ENCODE measurements at regions not wholly inside any gene's neighbourhood (a gene's known extent, or its start where the extent isn't known, plus 50 kb on each side); places are given as distances from the start of the nearest gene placed in this dataset.

DNA sequence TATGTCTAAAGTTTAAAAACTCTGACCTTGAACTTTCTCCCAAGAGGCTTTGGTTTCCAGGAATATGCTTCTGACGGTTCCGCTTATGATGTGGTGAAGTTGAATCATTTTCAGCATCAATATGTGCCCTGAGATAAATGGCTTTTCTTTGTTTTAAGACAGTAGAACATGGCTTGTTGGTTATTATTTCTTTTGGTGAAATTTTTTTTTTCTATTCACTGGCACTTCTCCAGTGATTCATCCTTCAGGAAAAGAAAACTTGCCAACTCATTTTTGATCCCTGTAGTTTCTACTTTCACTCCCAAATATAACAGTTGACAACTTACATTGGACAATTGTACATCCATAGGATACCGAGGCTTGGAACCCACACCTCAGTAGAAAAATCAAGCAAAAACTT is 1301.2 kb upstream of the FLRT2 start:
- TF ChIP-seq ZSCAN20 (CRISPR knock-in tag; IDR thresholded peaks at IDR 0.05) = no peak
- TF ChIP-seq HOXB5 (CRISPR knock-in tag; IDR thresholded peaks at IDR 0.05) = no peak
- no peak for TF ChIP-seq CBX8 (IDR thresholded peaks at IDR 0.05)
- TF ChIP-seq MAFK (IDR thresholded peaks at IDR 0.05; ENCODE audit: partially characterized antibody) = no peak
- no peak for TF ChIP-seq MYC (IDR thresholded peaks at IDR 0.05; ENCODE audit: borderline replicate concordance, low read length)
- no peak for TF ChIP-seq RFX5 (IDR thresholded peaks at IDR 0.05)
- TF ChIP-seq, protein P1, sequence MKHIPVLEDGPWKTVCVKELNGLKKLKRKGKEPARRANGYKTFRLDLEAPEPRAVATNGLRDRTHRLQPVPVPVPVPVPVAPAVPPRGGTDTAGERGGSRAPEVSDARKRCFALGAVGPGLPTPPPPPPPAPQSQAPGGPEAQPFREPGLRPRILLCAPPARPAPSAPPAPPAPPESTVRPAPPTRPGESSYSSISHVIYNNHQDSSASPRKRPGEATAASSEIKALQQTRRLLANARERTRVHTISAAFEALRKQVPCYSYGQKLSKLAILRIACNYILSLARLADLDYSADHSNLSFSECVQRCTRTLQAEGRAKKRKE (CRISPR knock-in tag; IDR thresholded peaks at IDR 0.05; ENCODE audit: low read depth) = no peak
- no peak for TF ChIP-seq FOSB (CRISPR knock-in tag; IDR thresholded peaks at IDR 0.05)
- TF ChIP-seq, protein P2, sequence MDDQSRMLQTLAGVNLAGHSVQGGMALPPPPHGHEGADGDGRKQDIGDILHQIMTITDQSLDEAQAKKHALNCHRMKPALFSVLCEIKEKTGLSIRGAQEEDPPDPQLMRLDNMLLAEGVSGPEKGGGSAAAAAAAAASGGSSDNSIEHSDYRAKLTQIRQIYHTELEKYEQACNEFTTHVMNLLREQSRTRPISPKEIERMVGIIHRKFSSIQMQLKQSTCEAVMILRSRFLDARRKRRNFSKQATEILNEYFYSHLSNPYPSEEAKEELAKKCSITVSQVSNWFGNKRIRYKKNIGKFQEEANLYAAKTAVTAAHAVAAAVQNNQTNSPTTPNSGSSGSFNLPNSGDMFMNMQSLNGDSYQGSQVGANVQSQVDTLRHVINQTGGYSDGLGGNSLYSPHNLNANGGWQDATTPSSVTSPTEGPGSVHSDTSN (IDR thresholded peaks at IDR 0.05) = no peak
- no peak for TF ChIP-seq KDM5A (IDR thresholded peaks at IDR 0.05)
- no peak for TF ChIP-seq SMC3 (IDR thresholded peaks at IDR 0.05)
- TF ChIP-seq, protein P3, sequence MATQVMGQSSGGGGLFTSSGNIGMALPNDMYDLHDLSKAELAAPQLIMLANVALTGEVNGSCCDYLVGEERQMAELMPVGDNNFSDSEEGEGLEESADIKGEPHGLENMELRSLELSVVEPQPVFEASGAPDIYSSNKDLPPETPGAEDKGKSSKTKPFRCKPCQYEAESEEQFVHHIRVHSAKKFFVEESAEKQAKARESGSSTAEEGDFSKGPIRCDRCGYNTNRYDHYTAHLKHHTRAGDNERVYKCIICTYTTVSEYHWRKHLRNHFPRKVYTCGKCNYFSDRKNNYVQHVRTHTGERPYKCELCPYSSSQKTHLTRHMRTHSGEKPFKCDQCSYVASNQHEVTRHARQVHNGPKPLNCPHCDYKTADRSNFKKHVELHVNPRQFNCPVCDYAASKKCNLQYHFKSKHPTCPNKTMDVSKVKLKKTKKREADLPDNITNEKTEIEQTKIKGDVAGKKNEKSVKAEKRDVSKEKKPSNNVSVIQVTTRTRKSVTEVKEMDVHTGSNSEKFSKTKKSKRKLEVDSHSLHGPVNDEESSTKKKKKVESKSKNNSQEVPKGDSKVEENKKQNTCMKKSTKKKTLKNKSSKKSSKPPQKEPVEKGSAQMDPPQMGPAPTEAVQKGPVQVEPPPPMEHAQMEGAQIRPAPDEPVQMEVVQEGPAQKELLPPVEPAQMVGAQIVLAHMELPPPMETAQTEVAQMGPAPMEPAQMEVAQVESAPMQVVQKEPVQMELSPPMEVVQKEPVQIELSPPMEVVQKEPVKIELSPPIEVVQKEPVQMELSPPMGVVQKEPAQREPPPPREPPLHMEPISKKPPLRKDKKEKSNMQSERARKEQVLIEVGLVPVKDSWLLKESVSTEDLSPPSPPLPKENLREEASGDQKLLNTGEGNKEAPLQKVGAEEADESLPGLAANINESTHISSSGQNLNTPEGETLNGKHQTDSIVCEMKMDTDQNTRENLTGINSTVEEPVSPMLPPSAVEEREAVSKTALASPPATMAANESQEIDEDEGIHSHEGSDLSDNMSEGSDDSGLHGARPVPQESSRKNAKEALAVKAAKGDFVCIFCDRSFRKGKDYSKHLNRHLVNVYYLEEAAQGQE (IDR thresholded peaks at IDR 0.05) = no peak
- no peak for TF ChIP-seq RAD21 (conservative IDR thresholded peaks at IDR 0.05 in 1 of 2, IDR thresholded peaks at IDR 0.05 in 1 of 2)
- TF ChIP-seq EHF (CRISPR knock-in tag; IDR thresholded peaks at IDR 0.05) = no peak
- no peak for TF ChIP-seq POLR2AphosphoS2 (conservative IDR thresholded peaks at IDR 0.05; ENCODE audit: low read length)
- TF ChIP-seq ZFP36 (IDR thresholded peaks at IDR 0.05; ENCODE audit: borderline replicate concordance, partially characterized antibody) = no peak
- TF ChIP-seq, protein P4, sequence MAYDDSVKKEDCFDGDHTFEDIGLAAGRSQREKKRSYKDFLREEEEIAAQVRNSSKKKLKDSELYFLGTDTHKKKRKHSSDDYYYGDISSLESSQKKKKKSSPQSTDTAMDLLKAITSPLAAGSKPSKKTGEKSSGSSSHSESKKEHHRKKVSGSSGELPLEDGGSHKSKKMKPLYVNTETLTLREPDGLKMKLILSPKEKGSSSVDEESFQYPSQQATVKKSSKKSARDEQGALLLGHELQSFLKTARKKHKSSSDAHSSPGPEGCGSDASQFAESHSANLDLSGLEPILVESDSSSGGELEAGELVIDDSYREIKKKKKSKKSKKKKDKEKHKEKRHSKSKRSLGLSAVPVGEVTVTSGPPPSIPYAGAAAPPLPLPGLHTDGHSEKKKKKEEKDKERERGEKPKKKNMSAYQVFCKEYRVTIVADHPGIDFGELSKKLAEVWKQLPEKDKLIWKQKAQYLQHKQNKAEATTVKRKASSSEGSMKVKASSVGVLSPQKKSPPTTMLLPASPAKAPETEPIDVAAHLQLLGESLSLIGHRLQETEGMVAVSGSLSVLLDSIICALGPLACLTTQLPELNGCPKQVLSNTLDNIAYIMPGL (CRISPR knock-in tag; IDR thresholded peaks at IDR 0.05; ENCODE audit: borderline replicate concordance) = no peak
- ChIA-PET POLR2A (no interaction called here), CTCF (no interaction called here)
- WGBS (ENCODE audit: missing lambda C conversion rate) = 37% methylated on average over 3 of the region's 3 CpGs
- no peak overlapping the region for H3K27ac ChIP-seq
- H3K4me2 ChIP-seq = no peak overlapping the region
- ATAC-seq (no peak), DNase-seq (ENCODE audit: low read depth in 1 of 2, low spot score in 1 of 2) (no peak), FAIRE-seq (no peak)
- H3K4me3 ChIP-seq = no peak overlapping the region
- no peaks in the 10 kb centered on the region for H3K9me3 ChIP-seq
- no peaks in the 10 kb centered on the region for H3K4me1 ChIP-seq

DNA sequence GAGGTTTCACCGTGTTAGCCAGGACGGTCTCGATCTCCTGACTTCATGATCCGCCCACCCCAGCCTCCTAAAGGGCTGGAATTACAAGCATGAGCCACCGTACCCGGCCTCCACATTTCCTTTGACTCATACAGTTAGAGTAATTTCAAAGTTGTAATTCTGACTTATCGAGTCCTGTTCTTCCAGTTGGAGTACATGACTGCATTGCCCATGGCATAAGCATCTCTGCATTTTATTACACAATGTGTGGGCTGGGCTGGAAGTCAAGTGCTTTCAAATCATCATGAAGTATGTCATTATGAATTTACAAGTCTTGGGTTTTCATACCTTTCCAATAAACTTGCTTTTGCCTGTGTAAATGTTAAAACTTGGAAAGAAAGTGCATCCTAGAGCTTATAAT is 1295.7 kb upstream of the FLRT2 start:
- Histone ChIP-seq H3K27ac (no peak overlapping the region), H3K4me3 (no peak overlapping the region), H3K4me1 (no peaks in the 10 kb centered on the region), H3K4me2 (no peak overlapping the region), H3K9me3 (no peaks in the 10 kb centered on the region)
- no peak for ATAC-seq
- no peak for DNase-seq (ENCODE audit: low read depth in 1 of 2, low spot score in 1 of 2)
- WGBS (ENCODE audit: missing lambda C conversion rate) = 4% methylated on average over 7 of the region's 7 CpGs
- CTCF ChIA-PET = no interaction called here
- FAIRE-seq = no peak
- no peak for TF ChIP-seq KDM5A (IDR thresholded peaks at IDR 0.05)
- TF ChIP-seq, protein P5, sequence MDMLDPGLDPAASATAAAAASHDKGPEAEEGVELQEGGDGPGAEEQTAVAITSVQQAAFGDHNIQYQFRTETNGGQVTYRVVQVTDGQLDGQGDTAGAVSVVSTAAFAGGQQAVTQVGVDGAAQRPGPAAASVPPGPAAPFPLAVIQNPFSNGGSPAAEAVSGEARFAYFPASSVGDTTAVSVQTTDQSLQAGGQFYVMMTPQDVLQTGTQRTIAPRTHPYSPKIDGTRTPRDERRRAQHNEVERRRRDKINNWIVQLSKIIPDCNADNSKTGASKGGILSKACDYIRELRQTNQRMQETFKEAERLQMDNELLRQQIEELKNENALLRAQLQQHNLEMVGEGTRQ (IDR thresholded peaks at IDR 0.05) = no peak
- TF ChIP-seq NFE2L2 (conservative IDR thresholded peaks at IDR 0.05; ENCODE audit: low read length) = no peak
- POLR2A ChIA-PET = no interaction called here
